ENCODE measurements at regions not wholly inside any gene's neighbourhood (a gene's known extent, or its start where the extent isn't known, plus 50 kb on each side); places are given as distances from the start of the nearest gene placed in this dataset.
"Not testable (repeated sequence)": the region's sequence is repeated elsewhere in the genome, so short reads cannot be mapped to it uniquely, and the experiment has no call there.

DNA sequence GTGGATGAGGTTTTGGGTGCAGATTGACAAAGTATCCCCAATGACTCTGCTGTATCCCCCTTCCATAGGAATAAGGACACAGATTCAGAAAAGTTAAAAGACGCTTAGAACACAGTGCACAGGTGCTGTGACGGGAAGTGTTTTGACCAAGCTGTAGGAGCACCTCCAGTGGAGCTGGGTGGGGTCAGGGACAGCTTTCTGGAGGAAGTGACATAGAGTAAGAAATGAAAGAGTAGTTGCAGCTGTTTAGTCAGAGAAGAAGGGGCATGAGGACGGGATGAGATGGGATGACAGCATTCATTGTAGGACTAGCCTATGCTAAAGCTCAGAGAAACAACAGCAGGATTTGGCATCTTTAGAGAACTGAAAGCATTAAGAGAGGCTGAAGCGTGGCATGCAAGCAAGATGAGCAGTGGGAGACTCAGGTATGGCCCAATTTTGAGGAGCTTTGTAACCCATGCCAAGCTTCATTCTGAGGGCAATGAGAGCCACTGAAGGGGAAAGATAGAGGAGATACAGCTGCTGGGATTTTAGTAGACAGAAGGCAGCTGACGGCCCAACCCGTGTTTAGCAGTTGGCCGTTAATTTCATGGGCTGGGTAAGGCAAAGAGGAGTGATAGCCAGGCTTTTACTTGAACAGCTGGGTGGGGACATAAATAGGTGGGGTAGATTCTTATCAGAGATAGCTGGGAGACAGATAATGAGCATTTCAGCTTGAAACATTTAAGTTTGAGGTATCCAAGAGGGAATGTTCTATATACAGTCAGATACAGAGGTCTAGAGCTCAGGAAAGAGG is 131.8 kb upstream of the KRAS start:
- peak; percentile 80 for DNase-seq

DNA sequence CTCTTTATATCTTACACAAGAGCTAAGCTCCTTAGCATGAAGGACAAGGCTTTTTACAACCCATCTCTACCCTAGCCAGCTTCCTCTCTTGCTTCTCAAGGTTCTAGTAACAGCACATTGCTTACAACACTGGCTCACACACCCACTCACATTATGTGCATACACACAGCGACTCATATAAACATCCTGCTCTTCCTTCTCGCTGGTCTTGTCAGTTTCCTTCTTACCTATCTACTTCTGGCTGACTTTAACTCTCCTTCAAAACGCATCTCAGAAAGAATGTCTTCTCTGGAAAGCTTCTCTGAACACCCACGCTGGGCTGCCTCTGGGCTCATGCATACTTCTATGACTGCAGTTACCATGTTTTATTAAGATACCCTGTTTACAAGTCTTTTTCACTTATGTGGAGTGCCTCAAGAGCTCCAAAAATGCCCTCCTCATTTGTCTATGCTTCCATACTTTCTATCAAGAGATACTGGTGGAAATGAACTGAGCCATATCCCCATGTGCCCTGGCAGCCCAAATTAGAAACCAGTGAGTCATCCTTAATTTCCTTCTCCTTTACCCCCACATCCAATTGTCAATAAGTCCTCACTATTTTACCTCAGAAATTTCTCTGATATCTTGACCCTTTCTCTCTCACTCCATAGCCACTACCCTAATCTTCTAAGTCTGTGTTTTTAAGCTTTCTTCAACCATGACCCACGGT is 126.9 kb upstream of the KRAS start:
- no peak for DNase-seq

DNA sequence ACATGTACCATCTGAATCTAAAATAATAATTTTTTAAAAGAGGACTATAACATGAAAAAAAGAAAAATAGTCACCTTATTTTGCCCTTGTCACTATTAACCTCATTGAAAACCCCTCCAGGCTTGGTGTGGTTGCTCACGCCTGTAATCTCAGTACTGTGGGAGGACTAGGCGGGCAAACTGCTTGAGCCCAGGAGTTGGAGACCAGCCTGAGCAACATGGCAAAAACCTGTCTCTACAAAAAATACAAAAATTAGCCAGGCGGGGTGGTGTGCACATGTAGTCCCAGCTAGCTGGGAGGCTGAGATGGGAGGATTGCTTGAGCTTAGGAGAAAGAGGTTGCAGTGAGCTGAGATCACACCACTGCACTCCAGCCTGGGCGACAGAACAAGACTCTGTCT is 126.3 kb upstream of the KRAS start:
- no peak for DNase-seq

DNA sequence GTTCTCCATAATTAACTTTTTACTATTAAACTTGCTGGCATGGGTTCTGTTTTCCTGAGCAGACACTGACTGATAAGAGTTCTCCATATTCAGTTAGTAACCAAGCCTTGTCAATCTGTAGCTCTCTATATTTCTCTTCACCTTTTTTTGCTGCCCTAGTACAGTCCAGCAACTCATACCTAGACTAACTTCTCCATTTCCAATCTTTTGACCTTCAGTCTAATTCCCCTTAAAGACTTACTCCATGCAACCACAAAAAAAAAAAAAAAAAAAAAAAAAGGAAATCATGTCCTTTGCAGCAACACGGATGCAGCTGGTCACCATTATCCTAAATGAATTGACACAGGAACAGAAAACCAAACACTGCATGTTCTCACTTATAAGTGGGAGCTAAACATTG is 125.7 kb upstream of the KRAS start:
- no peak for DNase-seq

DNA sequence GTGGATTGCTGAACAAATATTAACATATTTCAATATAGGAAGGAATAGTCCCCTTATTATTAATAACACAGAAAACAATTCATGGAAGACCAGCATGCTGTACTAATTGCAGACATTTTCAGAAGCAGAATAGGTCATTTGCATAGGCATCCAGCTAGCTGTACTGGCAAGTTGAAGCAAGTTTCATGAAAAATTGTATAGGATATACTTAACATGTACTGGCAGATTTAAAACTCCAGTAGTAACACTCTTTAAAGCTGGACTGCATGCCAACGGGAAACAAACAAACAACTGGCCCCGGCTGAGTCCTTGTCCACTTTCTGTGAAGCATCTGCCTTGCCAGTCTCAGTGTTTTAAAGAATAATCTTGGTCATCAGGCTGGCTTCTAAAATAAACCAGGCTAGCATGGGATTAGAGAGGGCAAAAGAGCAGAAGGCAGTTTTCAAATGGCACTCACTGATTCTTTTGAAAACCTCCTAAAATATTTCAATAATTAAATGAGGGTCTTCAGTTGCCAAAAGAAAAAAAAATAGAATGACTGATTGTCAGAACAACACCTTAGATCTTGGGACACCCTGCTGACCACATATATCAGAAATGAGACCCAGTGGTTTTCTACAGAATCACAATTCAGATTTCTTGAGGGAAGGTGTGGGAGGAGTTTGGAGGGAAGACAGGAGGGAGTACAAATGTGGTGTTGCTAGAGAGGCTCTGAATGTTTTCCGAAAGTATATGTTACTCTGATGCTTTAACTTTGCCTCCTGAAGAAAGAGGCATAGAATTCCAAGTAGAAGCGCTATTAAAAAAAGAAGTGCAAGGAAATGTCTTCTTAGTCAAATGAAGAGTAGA is 122.5 kb upstream of the KRAS start:
- DNase-seq = no peak

DNA sequence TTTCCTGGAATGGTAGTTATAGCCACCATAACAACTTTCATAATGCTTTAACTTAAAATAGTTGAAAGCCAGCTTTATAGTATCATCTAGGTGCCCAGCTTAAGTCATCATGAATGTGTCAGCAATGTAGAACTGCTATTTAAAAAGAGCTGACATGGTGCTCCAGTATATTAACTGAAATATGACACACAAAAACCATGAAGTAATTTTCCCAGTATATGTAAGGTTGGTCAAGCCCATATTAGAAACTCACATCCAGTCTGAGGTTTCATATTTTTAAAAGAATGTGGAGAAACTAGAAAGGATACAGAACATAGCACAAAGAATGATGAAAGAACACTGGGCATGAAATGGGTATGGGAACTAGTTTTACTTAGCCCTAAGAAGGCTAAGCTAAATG is 121.3 kb upstream of the KRAS start:
- no peak for DNase-seq

DNA sequence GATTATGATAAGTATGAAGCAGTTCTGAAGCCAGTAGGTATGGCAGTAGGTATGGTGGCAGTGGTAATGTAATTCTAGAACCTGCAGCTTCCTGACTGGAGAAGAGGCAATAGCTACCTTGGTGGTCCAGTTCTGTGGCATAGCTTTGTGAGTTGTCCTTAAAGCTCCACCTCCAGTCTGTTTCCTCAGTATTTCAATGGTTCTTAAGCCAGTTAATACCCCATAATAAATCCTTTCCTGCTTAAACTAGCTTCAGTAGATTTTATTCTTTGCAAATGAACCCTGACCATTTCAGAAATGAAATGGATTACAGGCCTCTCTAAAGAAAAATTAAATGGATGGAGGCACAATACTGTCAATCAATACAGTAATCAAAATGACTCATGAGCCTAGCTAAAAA is 117.8 kb upstream of the KRAS start:
- no peak for DNase-seq

DNA sequence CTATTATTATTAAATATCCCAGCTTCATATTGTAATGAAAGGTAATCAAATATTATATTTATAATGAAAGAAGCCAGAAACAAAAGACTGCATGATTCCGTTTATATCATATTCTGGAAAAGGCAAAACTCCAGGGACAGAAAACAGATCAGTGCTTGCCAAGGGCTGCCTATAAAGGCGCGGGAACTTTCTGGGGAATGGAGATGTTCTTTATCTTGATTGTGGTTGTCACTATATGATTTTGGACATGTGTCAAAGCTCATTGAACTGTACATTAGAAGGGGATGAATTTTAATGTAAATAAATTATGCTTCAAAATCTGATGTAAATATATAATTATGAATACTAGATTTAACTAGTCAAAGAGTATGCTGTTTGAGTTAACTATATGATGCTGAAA is 115.4 kb upstream of the KRAS start:
- DNase-seq = no peak

DNA sequence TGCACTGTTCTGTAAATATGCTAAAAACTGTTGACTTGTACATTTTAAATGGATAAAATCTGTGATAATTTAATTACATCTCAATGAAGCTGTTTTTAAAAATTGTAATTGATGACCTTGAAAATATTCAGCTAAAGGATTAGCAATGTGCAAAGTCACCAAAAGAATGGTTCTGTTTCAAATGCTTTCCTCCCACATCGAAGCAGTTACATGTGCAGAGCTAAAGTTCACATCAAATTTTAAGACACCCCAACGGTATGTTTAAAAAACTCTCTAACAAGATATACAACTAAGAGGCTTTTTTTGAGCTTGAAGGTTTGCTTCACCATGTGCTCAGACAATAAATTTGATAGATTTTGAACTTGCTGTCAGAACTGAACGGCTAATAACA is 114.6 kb upstream of the KRAS start:
- no peak for DNase-seq

DNA sequence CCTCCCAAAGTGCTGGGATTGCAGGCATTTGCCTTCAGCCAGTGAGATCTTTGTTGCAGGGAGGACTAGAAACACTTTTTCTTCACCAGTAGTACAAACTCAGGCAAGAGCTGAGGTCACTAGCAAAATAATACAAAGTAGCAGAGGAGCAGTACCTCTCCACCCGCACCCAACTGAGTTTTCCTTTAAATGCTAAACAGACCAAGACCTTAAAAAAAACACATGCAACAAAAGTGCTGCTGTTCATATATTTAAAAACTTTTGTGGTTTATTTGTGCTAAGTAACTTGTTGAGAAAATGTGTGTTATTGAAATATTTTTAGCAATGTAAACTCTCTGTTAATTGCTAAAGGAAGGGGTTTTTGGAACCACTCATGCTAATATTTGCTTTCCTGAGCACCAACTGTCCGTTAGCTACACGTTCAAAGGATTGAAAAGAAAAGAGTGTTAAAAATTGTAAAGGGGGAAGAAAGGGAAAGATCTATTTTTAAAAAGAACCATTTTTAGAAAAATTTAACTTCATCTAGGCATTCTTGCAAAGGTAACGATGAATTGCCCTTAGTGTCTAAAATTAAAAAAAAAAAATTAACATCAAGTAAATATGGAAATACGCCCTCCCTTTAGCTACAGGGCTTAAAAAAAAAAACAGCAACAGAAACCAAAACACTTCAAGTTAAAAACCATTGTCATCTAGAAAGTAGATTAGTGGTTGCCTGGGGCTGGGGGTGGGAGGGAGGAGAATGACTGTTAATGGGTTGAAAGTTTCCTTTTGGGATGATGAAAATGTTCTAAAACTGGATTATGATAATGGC is 114.0 kb upstream of the KRAS start:
- no peak for DNase-seq

DNA sequence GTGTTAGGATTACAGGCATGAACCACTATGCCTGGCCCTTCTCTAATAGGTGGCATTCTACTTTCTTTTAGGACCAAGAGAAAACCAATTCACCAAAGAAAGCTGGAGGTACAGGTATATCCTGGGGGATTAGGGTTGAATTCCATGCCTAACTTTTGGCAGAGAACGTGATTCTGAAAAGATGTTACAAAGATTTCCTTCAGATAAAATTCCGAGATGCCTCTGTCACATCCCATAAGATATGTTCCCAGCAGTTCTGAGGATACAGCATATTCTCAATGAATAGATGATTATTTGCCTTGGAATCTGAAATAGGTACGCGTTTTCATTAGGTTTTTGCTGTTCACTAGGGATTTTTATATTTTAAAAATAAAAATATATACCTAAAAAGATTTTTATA is 111.9 kb upstream of the KRAS start:
- DNase-seq = no peak

DNA sequence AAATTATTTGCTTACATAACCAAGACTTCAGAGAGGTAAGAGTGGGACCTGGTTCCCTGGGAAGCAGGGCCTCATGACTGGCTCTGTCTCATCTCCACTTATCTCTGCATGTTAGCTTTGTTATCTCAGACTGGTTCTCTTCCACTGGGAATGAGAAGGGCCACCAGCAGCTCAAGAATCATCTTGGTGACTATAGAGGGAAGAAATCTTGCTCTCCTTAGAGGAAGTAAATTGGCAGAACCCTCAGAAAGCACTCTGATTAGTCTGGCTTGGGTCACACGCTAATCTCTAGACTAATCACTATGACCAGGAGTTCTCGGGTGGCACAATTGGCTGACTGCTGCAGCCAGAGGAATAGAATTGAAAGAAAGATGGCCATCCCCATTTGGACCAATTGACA is 110.8 kb upstream of the KRAS start:
- DNase-seq = no peak

DNA sequence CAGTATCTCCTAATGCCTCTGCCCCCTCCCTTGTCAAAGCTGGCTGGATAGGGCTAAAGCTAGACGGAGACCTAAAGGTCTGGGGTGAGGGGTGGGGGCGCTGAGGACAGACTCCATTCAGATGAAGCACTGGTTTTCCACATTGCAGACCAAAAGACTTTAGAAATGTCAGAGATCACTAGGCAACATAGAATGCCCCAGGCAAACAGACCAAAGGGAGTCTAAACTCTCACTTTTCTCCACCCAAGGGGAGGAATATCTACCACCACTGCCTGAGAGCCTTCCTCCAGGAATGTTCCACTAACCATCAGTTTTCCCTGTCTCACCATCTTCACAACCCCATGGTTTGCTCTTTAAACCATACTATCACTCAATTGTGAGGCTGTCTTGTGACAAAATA is 106.9 kb upstream of the KRAS start:
- no peak for DNase-seq

DNA sequence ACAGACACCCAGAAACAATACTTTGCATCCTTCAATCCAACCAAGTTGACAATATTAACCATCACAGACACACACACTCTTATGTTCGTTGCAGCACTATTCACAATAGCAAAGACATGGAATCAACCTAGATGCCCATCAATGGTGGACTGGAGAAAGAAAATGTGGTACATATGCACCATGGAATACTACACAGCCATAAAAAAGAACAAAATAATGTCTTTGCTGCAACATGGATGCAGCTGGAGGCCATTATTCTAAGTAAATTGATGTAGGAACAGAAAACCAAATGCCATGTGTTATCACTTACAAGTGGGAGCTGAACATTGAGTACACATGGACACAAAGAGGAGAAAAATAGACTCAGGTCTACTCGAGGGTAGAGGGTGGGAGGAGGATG is 102.2 kb upstream of the KRAS start:
- DNase-seq = not testable (repeated sequence)

DNA sequence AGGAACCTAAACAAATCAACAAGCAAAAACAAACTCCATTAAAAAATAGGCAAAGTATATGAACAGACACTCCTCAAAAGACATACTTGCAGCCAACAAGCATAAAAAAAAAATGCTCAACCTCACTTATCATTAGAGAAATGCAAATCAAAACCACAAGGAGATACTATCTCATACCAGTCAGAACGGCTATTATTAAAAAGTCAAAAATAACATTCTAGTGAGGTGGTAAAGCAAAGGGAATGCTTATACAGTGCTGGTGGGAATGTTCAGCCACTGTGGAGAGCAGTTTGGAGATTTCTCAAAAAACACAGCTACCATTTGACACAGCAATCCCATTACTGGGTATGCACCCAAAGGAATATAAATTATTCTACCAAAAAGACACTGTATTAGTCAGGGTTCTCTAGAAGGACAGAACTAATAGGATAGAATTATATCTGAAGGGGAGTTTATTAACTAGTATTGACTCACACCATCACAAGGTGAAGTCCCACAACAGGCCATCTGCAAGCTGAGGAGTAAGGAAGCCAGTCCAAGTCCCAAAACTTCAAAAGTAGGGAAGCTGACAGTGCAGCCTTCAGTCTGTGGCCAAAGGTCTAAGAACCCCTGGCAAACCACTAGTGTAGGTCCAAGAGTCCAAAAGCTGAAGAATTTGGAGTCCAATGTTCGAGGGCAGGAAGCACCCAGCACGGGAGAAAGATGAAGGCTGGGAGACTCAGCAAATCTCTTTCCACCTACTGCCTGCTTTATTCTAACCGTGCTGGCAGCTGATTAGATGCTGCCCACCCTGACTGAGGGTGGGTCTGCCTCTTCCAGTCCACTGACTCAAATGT is 101.6 kb upstream of the KRAS start:
- no peak for DNase-seq

DNA sequence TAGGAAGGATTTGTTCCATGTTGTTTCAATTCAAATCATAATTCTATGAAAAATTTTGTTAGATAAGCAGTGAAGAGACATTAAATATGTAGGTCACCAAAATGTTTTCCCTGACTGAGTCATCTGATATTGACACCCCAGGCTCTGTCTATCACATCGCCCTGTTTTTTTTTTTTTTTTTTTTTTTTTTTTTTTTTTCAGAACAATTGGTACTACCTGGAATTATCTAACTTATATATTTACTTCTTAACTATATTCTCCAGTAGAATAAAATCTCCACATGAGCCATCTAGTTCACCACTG is 97.8 kb upstream of the KRAS start:
- no peak for DNase-seq

DNA sequence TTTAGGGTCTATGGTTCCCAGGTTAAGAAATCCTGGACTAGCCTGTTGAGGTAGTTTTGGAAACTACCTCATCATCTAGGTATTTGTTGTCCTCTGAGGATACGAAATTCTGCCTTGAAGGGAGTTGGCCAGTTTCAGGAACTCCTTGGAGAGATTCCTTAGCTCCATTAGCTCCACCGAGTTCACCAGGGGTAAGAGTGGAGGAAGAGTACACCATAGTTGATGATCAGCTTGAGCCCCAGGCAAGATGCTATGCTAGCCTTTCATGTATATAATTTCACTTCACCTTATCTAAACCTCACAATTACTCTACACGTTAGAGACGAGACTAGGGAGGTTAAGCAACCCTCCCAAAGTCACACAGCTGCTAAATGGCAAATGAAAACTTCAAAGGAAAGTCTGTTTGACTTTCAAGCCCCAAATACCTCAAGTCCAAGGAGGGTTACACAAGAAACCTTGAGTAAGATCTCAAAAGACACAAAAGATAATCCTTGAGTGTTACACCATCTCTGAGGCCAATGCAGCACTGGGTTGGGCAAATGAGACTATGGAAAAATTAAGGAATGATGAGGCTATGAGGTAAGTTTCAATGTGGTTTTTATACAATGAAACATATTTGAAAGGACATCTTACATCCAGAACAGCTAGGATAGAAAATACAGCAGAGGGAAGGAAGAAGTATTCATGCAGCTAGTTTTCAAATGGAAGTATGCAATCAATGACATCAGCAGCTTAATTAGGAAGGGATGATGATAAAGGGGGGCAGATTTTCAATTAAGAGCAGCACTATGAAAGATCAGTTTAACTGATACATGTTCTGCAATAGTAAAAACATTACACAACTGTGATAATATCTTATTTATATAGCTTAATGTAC is 97.2 kb upstream of the KRAS start:
- DNase-seq = no peak

DNA sequence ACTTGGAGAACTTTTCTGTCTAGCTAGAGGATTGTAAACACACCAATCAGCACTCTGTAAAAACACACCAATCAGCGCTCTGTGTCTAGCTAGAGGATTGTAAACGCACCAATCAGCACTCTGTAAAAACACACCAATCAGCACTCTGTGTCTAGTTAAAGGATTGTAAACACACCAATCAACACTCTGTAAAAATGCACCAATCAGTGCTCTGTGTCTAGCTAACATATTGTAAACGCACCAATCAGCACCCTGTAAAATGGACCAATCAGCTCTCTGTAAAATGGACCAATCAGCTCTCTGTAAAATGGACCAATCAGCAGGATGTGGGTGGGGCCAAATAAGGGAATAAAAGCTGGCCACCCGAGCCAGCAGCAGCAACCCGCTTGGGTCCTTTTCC is 91.1 kb upstream of the KRAS start:
- DNase-seq = not testable (repeated sequence)

DNA sequence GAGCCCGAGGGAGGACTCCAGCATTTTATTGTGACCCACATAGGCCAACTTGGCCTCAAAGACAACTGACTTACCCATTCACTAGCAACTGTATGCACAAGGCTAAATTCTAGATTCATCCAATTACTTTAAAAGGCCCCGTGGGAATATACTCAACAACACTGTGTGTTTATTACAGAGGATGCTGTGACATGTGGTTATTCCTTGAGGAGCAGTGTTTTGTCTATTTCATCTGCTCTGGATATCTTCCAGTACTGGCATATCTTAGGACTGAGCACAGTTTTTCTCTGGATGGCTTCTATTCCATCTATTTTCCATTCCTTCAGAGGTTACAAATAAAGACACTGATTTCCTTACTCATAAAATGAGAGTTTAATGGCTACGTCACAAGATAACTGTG is 87.2 kb upstream of the KRAS start:
- DNase-seq = no peak

DNA sequence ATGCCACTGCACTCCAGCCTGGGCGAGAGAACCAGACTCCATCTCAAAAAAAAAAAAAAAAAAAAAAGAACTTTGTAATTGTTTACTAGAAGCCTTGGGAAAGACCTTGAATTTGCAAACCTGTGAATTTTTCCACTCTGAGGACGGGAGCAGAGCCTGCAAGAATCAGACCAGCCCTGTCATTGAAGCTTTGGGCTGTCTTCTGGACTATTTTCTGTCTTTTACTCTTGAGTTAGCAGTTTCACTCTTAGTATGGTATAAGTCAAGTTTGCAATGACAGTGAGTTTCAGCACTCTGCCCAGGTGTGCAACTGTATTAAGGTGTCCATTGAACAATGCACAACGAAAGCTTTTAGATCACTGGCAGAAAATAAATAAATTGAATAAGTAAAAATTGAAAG is 81.4 kb upstream of the KRAS start:
- DNase-seq = no peak

Measured in tongue (tissue), 1 donor.